ENCODE measurements at regions not wholly inside any gene's neighbourhood (a gene's known extent, or its start where the extent isn't known, plus 50 kb on each side); places are given as distances from the start of the nearest gene placed in this dataset.

DNA sequence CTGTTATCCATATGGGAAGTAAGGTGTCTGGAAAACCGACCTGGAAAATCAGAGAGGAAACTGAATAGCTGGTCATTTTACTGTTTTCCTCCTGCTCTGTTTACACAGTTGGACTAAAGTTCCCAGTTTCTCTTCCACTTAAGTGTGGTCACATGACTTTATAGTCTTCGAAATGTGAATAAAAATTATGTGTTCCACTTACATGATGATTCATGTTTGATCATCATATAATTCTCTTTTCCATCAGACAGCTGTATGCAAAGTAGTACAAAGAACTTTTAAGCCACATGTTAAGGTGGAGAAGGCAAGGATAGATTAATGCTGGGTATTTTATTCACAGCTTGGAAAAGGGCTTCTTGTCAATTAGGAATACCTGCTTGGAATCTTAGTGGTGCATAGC, 525.5 kb upstream of the BCHE start:
- WGBS, 2 donors (ENCODE audit: low coverage in 1 of 2) = 63 to 85% methylated on average over 2 of the region's 2 CpGs

DNA sequence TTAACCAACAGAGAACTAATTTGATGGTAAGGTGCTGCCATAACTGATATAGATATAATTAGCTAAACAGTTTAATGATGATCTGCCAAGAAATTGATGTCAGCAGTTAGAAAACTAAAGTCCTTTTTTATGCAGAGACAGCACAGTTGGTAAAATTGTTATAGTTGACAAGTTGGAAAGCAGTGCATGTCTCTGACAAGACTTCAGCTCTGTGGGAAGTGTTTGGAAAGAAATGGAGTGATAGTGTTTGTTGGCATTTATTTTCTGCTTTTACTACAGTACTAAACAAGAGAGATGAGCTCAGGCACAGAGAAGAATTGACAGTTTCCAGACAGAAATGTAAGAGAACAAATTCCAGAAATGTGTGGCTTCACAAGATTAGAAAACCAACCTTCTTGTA, 523.5 kb upstream of the BCHE start:
- no peak overlapping the region for H3K4me3 ChIP-seq
- H3K27ac ChIP-seq = no peak overlapping the region
- no peak for ATAC-seq
- no peaks in the 10 kb centered on the region for H3K4me1 ChIP-seq
- TF ChIP-seq POLR2AphosphoS5 (IDR thresholded peaks at IDR 0.05) (no peak), EP300 (IDR thresholded peaks at IDR 0.05) (no peak), POLR2A (IDR thresholded peaks at IDR 0.05) (no peak)
- TF ChIP-seq, protein P1, sequence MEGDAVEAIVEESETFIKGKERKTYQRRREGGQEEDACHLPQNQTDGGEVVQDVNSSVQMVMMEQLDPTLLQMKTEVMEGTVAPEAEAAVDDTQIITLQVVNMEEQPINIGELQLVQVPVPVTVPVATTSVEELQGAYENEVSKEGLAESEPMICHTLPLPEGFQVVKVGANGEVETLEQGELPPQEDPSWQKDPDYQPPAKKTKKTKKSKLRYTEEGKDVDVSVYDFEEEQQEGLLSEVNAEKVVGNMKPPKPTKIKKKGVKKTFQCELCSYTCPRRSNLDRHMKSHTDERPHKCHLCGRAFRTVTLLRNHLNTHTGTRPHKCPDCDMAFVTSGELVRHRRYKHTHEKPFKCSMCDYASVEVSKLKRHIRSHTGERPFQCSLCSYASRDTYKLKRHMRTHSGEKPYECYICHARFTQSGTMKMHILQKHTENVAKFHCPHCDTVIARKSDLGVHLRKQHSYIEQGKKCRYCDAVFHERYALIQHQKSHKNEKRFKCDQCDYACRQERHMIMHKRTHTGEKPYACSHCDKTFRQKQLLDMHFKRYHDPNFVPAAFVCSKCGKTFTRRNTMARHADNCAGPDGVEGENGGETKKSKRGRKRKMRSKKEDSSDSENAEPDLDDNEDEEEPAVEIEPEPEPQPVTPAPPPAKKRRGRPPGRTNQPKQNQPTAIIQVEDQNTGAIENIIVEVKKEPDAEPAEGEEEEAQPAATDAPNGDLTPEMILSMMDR (IDR thresholded peaks at IDR 0.05) = no peak
- no peaks in the 10 kb centered on the region for H3K27me3 ChIP-seq
- H3K36me3 ChIP-seq = no peaks in the 10 kb centered on the region
- no peaks in the 10 kb centered on the region for H3K9me3 ChIP-seq

More for the DNA sequence above, 525.5 kb upstream of the BCHE start:
- Histone ChIP-seq H3K4me3 (no peak overlapping the region), H3K4me1 (no peaks in the 10 kb centered on the region), H3K27ac (no peak overlapping the region), H3K27me3 (no peaks in the 10 kb centered on the region), H3K9me3 (no peaks in the 10 kb centered on the region), H3K36me3 (no peaks in the 10 kb centered on the region)
- TF ChIP-seq EP300 (IDR thresholded peaks at IDR 0.05) = no peak
- TF ChIP-seq POLR2A (IDR thresholded peaks at IDR 0.05) = no peak
- TF ChIP-seq, protein P1 (IDR thresholded peaks at IDR 0.05) = no peak
- TF ChIP-seq POLR2AphosphoS5 (IDR thresholded peaks at IDR 0.05) = no peak
- no peak for ATAC-seq

DNA sequence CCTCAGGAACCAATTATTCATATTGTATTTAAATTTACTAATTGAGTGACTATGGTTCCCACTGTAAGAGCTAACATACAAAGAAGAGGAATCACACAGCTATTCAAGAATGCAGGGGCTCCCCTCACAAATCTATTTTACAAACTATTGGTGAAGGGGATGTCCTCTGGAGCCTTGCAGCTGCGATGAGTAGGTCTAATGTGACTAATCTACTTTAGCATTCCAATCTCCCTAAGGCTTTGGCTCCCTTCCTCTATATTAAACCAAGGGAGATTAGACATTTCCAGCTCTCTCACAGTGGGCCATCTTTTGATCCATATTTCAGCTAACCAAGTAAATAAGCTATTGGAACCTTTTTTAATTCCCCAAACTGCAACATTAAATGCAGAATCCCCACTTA, 514.2 kb upstream of the BCHE start:
- Histone ChIP-seq H3K27ac (no peak overlapping the region), H3K9me3 (peaks cover 0 to 18% (median 0%) of the 10 kb centered on the region in 3 donors), H3K36me3 (no peaks in the 10 kb centered on the region), H3K4me1 (no peaks in the 10 kb centered on the region), H3K4me3 (no peak overlapping the region), H3K27me3 (no peaks in the 10 kb centered on the region)
- 44 to 100% methylated on average over 1 of the region's 1 CpG for WGBS, 2 donors (ENCODE audit: low coverage in 1 of 2)
- TF ChIP-seq, protein P1 (IDR thresholded peaks at IDR 0.05) = no peak
- TF ChIP-seq EP300 (IDR thresholded peaks at IDR 0.05) = no peak
- no peak for TF ChIP-seq POLR2A (IDR thresholded peaks at IDR 0.05)
- TF ChIP-seq POLR2AphosphoS5 (IDR thresholded peaks at IDR 0.05) = no peak
- no peak for ATAC-seq

- H3K9me3 ChIP-seq = no peaks in the 10 kb centered on the region
- no peaks in the 10 kb centered on the region for H3K36me3 ChIP-seq
- no peak overlapping the region for H3K4me3 ChIP-seq
- no peak overlapping the region for H3K27ac ChIP-seq
- no peak for ATAC-seq
- H3K4me1 ChIP-seq = no peaks in the 10 kb centered on the region
- TF ChIP-seq POLR2A (IDR thresholded peaks at IDR 0.05) = no peak
- TF ChIP-seq EP300 (IDR thresholded peaks at IDR 0.05) = no peak
- TF ChIP-seq, protein P1 (IDR thresholded peaks at IDR 0.05) = no peak
- no peak for TF ChIP-seq POLR2AphosphoS5 (IDR thresholded peaks at IDR 0.05)
- no peaks in the 10 kb centered on the region for H3K27me3 ChIP-seq
These were observed 503.5 kb upstream of the BCHE start for GRCh38 chr3:166340604-166341266.

DNA sequence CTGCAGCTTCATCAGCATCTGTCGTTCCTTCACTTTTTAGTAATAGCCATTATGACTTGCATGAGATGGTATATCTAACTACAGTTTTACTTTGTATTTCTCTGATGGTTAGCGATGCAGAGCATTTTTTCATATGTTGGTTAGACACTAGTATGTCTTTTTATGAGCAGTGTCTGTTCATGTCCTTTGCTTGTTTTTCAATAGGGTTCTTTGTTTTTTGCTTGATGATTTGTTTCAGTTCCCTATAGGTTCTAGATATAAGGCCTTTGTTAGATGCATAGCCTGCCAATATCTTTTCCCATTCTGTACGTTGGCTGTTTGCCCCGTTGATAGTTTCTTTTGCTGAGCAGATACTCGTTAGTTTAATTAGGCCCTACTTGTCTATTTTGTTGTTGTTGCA, 487.2 kb upstream of the BCHE start:
- no peak for ATAC-seq
- H3K4me3 ChIP-seq = no peak overlapping the region
- no peaks in the 10 kb centered on the region for H3K36me3 ChIP-seq
- H3K9me3 ChIP-seq = no peaks in the 10 kb centered on the region
- TF ChIP-seq EP300 (IDR thresholded peaks at IDR 0.05) (no peak), POLR2A (IDR thresholded peaks at IDR 0.05) (no peak), POLR2AphosphoS5 (IDR thresholded peaks at IDR 0.05) (no peak)
- TF ChIP-seq, protein P1 (IDR thresholded peaks at IDR 0.05) = no peak
- no peaks in the 10 kb centered on the region for H3K4me1 ChIP-seq
- no peaks in the 10 kb centered on the region for H3K27me3 ChIP-seq
- WGBS, 2 donors (ENCODE audit: low coverage in 1 of 2) = 89 to 93% methylated on average over 4 to 5 of the region's 5 CpGs
- H3K27ac ChIP-seq = no peak overlapping the region

Measured in gastroesophageal sphincter (tissue), 4 donors.